H1 (cell line): ENCODE measurements at regions not wholly inside any gene's neighbourhood (a gene's known extent, or its start where the extent isn't known, plus 50 kb on each side); places are given as distances from the start of the nearest gene placed in this dataset.
"Not testable (repeated sequence)": the region's sequence is repeated elsewhere in the genome, so short reads cannot be mapped to it uniquely, and the experiment has no call there.

ENCODE experiments used
- CTCF ChIA-PET: fragments of 300-600 bp; sonication (Branson Sonifier 250); formaldehyde crosslinking; loops from one replicate; lab custom pipeline; 2021; ENCODE audit not compliant: partially characterized antibody; lab: Charles Lee
- POLR2A ChIA-PET: fragments of 300-600 bp; sonication (Branson Sonifier 250); formaldehyde crosslinking; loops from one replicate; lab custom pipeline; 2021; ENCODE audit warnings: inconsistent platforms; ENCODE audit not compliant: partially characterized antibody; lab: Charles Lee
- DNase-seq, 2 experiments: peaks; one replicate each; pipeline versions ENCODE4 v3.0.0 to v3.0.0-alpha.2; 2010 to 2022; ENCODE audit warnings: low spot score in 2 of 2, low read depth in 1 of 2, mixed read lengths in 1 of 2
- FAIRE-seq: peaks from 2 replicates; lab custom pipeline; 2011; peaks lifted over from hg19 to GRCh38; lab: Jason Lieb, UNC
- H2AFZ ChIP-seq: 2 replicates; pipeline ENCODE4 v1.8.1; 2012; ENCODE audit warnings: low read length, inconsistent platforms
- H2AK5ac ChIP-seq: 2 replicates; pipeline ENCODE4 v1.6.1; 2013; ENCODE audit warnings: low read depth, low read length
- H2BK120ac ChIP-seq: replicated peaks from 2 replicates; pipeline ENCODE3; 2013; ENCODE audit warnings: low read depth, low read length, inconsistent platforms
- H2BK12ac ChIP-seq: 2 replicates; pipeline ENCODE4 v1.6.1; 2013; ENCODE audit warnings: low read depth, low read length
- H2BK15ac ChIP-seq: 2 replicates; pipeline ENCODE4 v1.6.1; 2013; ENCODE audit warnings: low read length
- H2BK20ac ChIP-seq: 2 replicates; pipeline ENCODE4 v1.6.1; 2013; ENCODE audit warnings: low read length
- H2BK5ac ChIP-seq: 2 replicates; pipeline ENCODE4 v1.6.1; 2013; ENCODE audit warnings: low read depth, low read length
- H3K14ac ChIP-seq: 2 replicates; pipeline ENCODE4 v1.6.1; 2013; ENCODE audit warnings: inconsistent platforms; ENCODE audit not compliant: insufficient read length
- H3K18ac ChIP-seq: 2 replicates; pipeline ENCODE4 v1.6.1; 2013; ENCODE audit warnings: low read length; ENCODE audit errors: extremely low read depth
- H3K23ac ChIP-seq: 2 replicates; pipeline ENCODE4 v1.6.1; 2013; ENCODE audit warnings: inconsistent platforms; ENCODE audit not compliant: insufficient read length
- H3K23me2 ChIP-seq: 2 replicates; pipeline ENCODE4 v1.6.1; 2013; ENCODE audit warnings: low read depth, low read length
- H3K27ac ChIP-seq: 2 replicates; pipeline ENCODE4 v1.6.1; 2011; ENCODE audit warnings: low read depth, low read length, inconsistent platforms
- H3K27me3 ChIP-seq, 4 experiments: replicated peaks in 1 of 4; 1 replicate in 1 of 4; 2 replicates in 3 of 4; pipeline versions ENCODE4 v1.6.1 to v1.8.1; 2011 to 2013; ENCODE audit warnings: low read length in 3 of 4, mild to moderate bottlenecking in 3 of 4, inconsistent platforms in 2 of 4, mixed read lengths in 2 of 4, moderate library complexity in 1 of 4; ENCODE audit not compliant: control insufficient read depth in 3 of 4, insufficient read depth in 3 of 4; ENCODE audit errors: extremely low read depth in 1 of 4
- H3K36me3 ChIP-seq, 4 experiments: 2 replicates each; pipeline versions ENCODE4 v1.6.1 to v1.8.1; 2011 to 2013; ENCODE audit warnings: mild to moderate bottlenecking in 4 of 4, low read length in 3 of 4, moderate library complexity in 2 of 4, control low read depth in 1 of 4, inconsistent platforms in 1 of 4; ENCODE audit not compliant: insufficient read depth in 4 of 4, control insufficient read depth in 2 of 4
- H3K4ac ChIP-seq: replicated peaks from 2 replicates; pipeline ENCODE3; 2013; ENCODE audit warnings: low read length, low read depth, mixed read lengths, inconsistent platforms; ENCODE audit not compliant: insufficient read length
- H3K4me1 ChIP-seq, 4 experiments: replicated peaks in 1 of 4; 1 replicate in 1 of 4; 2 replicates in 3 of 4; pipeline versions ENCODE4 v1.6.1 to v1.8.1; 2011 to 2013; ENCODE audit warnings: low read length in 3 of 4, inconsistent platforms in 2 of 4, mixed read lengths in 1 of 4; ENCODE audit not compliant: insufficient read depth in 4 of 4, control insufficient read depth in 3 of 4
- H3K4me2 ChIP-seq, 2 experiments: 2 replicates each; pipeline versions ENCODE4 v1.6.1 to v1.8.1; 2011 to 2013; ENCODE audit warnings: low read depth in 2 of 2, low read length in 2 of 2, control low read depth in 1 of 2, inconsistent platforms in 1 of 2, mild to moderate bottlenecking in 1 of 2; ENCODE audit not compliant: insufficient read depth in 1 of 2
- H3K4me3 ChIP-seq, 4 experiments: fragments of 200-600, 300-600 bp in 1 of 4; sonication (generic), shearing (Covaris generic), sonication (Bioruptor Twin) in 1 of 4; 2 replicates each; pipeline versions ENCODE4 v1.5.1 to v1.8.1; 2011 to 2016; ENCODE audit warnings: low read length in 4 of 4, low read depth in 3 of 4, control low read depth in 2 of 4, inconsistent platforms in 2 of 4, mild to moderate bottlenecking in 2 of 4, mixed read lengths in 1 of 4, moderate library complexity in 1 of 4; ENCODE audit not compliant: insufficient read depth in 2 of 4; ENCODE audit errors: extremely low read depth in 1 of 4
- H3K56ac ChIP-seq: replicated peaks from 2 replicates; pipeline ENCODE3; 2013; ENCODE audit warnings: low read depth, mild to moderate bottlenecking, mixed read lengths, low read length, inconsistent platforms; ENCODE audit not compliant: insufficient read length
- H3K79me1 ChIP-seq: 2 replicates; pipeline ENCODE4 v1.6.1; 2013; ENCODE audit warnings: low read depth, low read length, control low read depth
- H3K79me2 ChIP-seq, 2 experiments: 2 replicates each; pipeline versions ENCODE4 v1.6.1 to v1.8.1; 2012 to 2013; ENCODE audit warnings: low read length in 2 of 2, mild to moderate bottlenecking in 2 of 2, inconsistent platforms in 1 of 2; ENCODE audit not compliant: insufficient read depth in 2 of 2, control insufficient read depth in 1 of 2
- H3K9ac ChIP-seq, 4 experiments: replicated peaks in 1 of 4; 1 replicate in 1 of 4; 2 replicates in 3 of 4; pipeline versions ENCODE4 v1.6.1 to v1.8.1; 2011 to 2013; ENCODE audit warnings: low read depth in 3 of 4, low read length in 3 of 4, control low read depth in 2 of 4, mild to moderate bottlenecking in 2 of 4, moderate library complexity in 2 of 4, inconsistent platforms in 1 of 4; ENCODE audit errors: extremely low read depth in 1 of 4
- H3K9me3 ChIP-seq, 2 experiments: 2 replicates each; pipeline versions ENCODE4 v1.6.1 to v1.8.1; 2012 to 2013; ENCODE audit warnings: mild to moderate bottlenecking in 2 of 2, moderate library complexity in 2 of 2, control low read depth in 1 of 2, inconsistent platforms in 1 of 2, low read depth in 1 of 2, low read length in 1 of 2, mixed read lengths in 1 of 2; ENCODE audit not compliant: insufficient read depth in 2 of 2
- H4K20me1 ChIP-seq, 2 experiments: replicated peaks in 1 of 2; 2 replicates each; pipeline versions ENCODE3 to v1.8.1; 2011 to 2013; ENCODE audit warnings: inconsistent platforms in 2 of 2, low read length in 2 of 2, mild to moderate bottlenecking in 1 of 2; ENCODE audit not compliant: insufficient read depth in 2 of 2, control insufficient read depth in 1 of 2
- H4K5ac ChIP-seq: 2 replicates; pipeline ENCODE4 v1.6.1; 2013; ENCODE audit warnings: low read length, low read depth, mixed read lengths, inconsistent platforms; ENCODE audit not compliant: insufficient read length
- H4K8ac ChIP-seq: 2 replicates; pipeline ENCODE4 v1.8.0; 2013; ENCODE audit warnings: mild to moderate bottlenecking, moderate library complexity, low read length, inconsistent platforms; ENCODE audit not compliant: insufficient read depth; ENCODE audit errors: extremely low read depth
- H4K91ac ChIP-seq: replicated peaks from 2 replicates; pipeline ENCODE3; 2013; ENCODE audit warnings: low read length, mixed read lengths, inconsistent platforms; ENCODE audit not compliant: insufficient read length
- WGBS, 2 experiments: shearing (Covaris generic) in 1 of 2; methylation state at CpG; one replicate each; pipeline versions ENCODE4 v1.1.6 to v1.1.7; 2013 to 2015; ENCODE audit warnings: low lambda C conversion rate in 2 of 2, mixed read lengths in 2 of 2, inconsistent platforms in 1 of 2, low coverage in 1 of 2, missing lambda C conversion rate in 1 of 2; ENCODE audit not compliant: insufficient replicate concordance in 2 of 2, insufficient coverage in 1 of 2, insufficient read length in 1 of 2; ENCODE audit errors: extremely low coverage in 1 of 2, missing lambda C conversion rate in 1 of 2; 5-methylcytosine and 5-hydroxymethylcytosine counted together

- H2BK12ac ChIP-seq, POLR2A ChIA-PET, H2AK5ac ChIP-seq, H4K8ac ChIP-seq, H2BK5ac ChIP-seq, H3K79me1 ChIP-seq, H3K9ac ChIP-seq, DNase-seq, CTCF ChIA-PET, H3K4me1 ChIP-seq, H3K56ac ChIP-seq, H3K23me2 ChIP-seq, H3K9me3 ChIP-seq, H3K4me3 ChIP-seq, FAIRE-seq, H3K27ac ChIP-seq, H2BK120ac ChIP-seq, H2BK15ac ChIP-seq, H3K27me3 ChIP-seq, H3K14ac ChIP-seq, H4K20me1 ChIP-seq, H3K23ac ChIP-seq, H3K4me2 ChIP-seq, H3K18ac ChIP-seq, H3K36me3 ChIP-seq, H4K91ac ChIP-seq, H2AFZ ChIP-seq, H3K79me2 ChIP-seq, H4K5ac ChIP-seq, H3K4ac ChIP-seq, H2BK20ac ChIP-seq: not testable (repeated sequence)
- WGBS, 2 experiments = 88% methylated on average over 7 of the region's 15 CpGs; no CpG with 5 or more reads in 1 of the 2 experiments
These were observed 108.0 kb upstream of the PLGLB2 start for GRCh38 chr2:87639801-87640440.

GRCh38 chr2:87640961-87641563 is 106.8 kb upstream of the PLGLB2 start:
- CTCF ChIA-PET, H3K4me1 ChIP-seq, H3K79me2 ChIP-seq, H2BK12ac ChIP-seq, H2AFZ ChIP-seq, H3K23ac ChIP-seq, H2BK20ac ChIP-seq, H2BK15ac ChIP-seq, H3K18ac ChIP-seq, H4K8ac ChIP-seq, H3K36me3 ChIP-seq, H4K20me1 ChIP-seq, H4K91ac ChIP-seq, DNase-seq, POLR2A ChIA-PET, H3K79me1 ChIP-seq, H4K5ac ChIP-seq, H3K27ac ChIP-seq, H3K4me2 ChIP-seq, H3K14ac ChIP-seq, H3K56ac ChIP-seq, H2AK5ac ChIP-seq, H3K4me3 ChIP-seq, H3K9me3 ChIP-seq, H3K27me3 ChIP-seq, H3K23me2 ChIP-seq, H3K4ac ChIP-seq, H3K9ac ChIP-seq, H2BK5ac ChIP-seq, H2BK120ac ChIP-seq, FAIRE-seq: not testable (repeated sequence)
- WGBS, 2 experiments = 76% methylated on average over 3 of the region's 4 CpGs; no CpG with 5 or more reads in 1 of the 2 experiments
